Activated CD4-positive, alpha-beta T cell treated with anti-CD3 and anti-CD28 coated beads, Interleukin-2, amount 50 U/mL, for 1 hour (primary cell): ENCODE measurements at regions not wholly inside any gene's neighbourhood (a gene's known extent, or its start where the extent isn't known, plus 50 kb on each side); places are given as distances from the start of the nearest gene placed in this dataset.
A peak's percentile ranks its signal among the peaks of the same experiment; 100 is the strongest.

ENCODE experiments used
- DNase-seq: peaks from one replicate; pipeline ENCODE4 v3.0.0-alpha.2; 2020

DNA sequence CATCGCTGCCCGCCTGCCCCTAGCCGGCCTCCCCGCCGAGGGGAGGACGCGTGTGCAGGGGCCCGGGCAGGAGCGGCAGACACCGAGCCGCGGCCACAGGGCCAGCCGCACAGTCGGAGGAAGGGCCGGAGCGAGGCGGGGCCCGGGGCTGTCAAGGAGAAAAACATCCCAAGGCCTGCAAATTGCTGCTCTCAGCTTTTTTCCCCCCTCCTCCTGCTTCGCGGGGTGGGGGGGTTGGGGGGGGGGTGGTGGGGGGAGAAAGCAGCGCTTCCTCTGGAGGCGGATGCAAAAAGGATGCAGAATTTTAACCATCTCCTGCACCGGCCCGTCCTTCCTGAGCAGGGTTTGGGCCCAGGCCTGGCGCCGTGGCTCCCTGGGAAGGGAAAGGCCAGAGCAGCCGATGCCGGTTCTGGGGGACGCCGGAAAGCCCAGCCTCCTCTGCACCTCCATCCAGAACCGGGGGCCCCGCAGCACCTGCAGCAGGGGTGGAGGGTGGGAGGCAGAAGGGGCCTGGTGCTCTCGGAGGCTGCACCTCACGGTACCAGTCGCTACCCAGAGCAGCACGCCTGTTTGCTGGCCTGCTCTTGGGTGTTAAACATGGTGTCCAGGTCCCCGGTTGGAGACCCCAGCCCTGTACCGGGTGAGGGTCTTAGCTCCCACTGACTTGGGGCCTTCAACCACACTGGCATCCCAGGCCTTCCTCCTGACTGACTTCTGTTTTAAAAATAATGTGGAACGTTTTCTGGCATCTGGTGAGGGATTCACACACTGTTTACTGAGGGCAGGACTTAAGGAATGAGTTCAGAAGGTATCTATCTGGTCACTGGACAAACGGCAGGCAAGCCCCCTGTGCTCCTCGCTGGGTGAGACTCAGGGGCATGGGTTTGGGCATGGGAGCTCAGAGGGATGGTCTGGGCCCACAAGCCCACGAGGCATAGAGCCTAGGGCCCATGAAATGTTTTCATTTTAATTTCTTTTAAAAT lies 77.4 kb upstream of the WNT7B start:
- peak; percentile 25 for DNase-seq

DNA sequence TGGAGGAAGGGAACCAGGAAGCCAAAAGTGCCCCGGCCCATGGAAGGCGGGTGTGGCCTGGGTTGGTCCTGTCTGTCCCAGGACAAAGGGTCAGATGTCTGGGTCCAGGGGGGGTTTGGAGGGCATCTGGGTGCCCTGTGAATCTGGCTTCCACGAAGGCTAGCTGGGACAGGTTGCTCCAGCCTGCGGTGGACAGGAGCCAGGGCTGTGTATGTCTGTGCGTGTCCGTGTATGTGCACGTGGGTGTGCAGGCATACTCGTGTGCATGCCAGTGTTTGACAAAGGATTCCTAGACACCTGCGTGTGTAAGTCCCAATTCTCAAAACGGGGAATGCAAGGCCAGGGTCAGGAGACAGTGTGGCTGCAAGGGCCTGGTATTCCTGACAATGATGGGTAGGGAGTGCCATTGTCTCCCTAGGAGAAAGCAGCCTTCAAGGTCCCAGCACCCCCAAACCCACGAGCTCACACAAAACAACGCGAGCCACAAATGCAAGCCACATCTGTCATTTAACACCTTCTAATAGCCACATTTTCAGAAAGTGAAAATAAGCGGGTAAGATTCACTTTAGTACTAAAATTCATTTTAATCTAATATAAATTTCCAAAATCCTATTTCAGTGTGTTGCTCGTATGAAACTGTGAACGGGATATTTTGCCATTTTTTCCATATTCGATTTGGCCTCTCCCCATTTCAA lies 78.4 kb upstream of the WNT7B start:
- no peak for DNase-seq

DNA sequence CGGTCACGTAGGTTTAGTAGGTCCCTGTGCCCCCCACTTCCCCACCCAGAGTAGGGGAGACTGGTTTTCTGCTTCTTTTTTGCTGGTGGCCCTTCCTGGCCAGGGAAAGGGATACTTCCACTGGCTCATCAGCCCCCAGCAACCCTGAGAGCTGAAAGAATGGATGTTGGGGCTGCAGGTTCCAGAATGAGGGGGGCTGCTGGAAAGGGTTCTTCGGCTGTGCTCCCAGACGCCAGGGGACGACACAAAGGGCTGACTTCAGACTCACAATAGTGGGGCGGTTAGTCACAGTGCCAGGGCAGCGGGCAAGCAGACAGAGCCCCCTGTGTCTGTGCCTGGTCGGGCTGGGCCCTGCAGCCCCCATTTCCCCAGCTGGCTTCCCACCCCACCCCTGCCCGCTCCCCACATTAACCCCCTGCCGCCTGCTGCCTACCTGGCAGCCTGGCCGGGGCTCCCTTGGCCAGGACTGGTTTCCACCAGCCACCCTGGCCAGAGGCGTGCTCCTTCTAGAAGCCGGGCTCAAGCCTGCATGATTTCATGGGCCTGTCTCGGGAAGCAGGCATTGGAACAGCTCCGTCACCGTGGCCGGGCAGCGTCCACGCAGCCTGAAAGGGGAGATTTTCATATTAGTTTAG lies 79.1 kb upstream of the WNT7B start:
- no peak for DNase-seq

DNA sequence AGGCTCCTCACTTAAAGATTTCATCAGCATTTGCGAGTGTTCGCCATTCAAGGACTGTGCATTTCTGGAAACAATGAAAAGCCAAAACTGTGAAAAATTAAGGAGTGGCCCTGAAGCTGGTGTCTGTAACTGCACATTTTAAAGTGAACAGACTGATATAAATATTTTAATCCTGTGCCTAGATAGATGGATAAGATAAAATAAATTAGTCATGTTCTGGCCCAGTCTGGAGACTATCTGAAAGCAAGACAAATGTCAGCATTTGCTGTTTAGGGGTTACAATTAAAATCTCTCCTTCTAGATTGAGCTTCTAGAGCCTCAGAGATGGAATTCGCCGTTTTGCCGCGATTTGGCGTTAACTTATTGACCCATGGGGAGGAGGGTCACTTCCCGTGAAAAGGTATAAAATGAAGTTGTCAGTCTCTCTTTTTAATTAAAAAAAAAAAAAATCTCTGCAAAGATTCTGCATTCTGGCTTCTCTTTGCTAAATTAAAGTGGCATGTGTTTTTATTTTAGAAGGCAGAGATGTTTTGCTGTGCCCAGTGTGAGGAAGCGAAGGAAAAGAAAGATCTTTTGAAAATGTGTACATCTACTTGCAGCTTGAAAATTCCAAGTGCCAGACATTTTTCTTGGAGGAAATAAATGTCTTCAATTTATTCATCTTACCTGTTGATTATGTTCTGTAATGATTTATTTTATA lies 79.7 kb upstream of the WNT7B start:
- DNase-seq = no peak

DNA sequence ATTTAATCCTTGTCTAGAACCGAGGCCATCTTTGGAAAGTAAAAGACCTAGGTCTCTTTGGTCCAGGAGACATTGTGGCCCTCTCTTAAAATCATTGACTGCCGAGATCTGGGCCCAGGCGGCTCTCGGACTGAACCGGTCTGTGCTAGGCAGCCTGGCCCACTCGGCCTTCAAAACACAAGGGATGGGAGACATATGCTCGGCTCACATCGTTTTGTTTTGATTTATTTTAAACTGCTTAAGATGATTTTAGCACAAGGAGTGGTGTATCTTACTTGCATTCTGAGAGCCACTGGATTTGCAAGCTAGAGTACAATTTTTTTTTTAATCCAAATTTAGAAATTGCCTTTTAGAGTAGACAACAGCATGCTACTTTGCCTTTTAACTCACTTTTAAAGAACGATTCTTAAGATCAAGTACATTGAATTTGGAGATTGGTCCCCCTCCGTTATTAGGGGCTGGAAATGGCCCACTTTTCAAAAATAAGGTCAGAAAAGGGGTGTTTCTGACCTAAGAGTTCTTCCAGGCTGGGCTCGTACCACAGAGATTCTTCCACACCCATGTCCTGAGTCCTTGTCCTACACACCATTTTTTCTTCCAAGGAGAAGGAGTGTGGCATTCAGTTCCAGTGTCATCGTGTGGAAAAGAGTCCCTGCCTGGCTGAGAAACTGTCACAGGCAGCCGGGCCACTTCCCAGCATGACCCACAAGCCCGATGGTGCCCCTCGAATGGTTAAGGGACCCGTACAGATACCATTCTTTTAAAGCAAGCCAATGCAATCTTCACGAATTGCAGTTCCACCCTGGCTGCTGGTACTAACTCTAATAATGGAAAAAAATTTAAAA lies 80.5 kb upstream of the WNT7B start:
- no peak for DNase-seq

DNA sequence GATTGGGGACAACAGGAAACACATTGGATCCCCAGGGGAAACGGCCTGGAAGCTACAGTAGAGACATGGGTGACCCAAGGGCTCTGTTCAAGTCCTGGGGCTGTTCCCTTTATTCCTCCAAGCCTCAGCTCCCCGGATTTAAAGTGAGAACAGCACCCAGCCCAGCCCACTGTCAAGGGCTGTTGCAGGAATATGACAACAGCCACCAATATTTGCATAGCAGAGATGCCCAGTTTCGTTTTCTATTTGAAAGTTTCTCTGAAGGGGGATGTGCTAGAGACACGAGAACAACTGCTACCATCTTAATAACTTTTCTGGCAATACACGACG lies 81.1 kb upstream of the WNT7B start:
- no peak for DNase-seq

DNA sequence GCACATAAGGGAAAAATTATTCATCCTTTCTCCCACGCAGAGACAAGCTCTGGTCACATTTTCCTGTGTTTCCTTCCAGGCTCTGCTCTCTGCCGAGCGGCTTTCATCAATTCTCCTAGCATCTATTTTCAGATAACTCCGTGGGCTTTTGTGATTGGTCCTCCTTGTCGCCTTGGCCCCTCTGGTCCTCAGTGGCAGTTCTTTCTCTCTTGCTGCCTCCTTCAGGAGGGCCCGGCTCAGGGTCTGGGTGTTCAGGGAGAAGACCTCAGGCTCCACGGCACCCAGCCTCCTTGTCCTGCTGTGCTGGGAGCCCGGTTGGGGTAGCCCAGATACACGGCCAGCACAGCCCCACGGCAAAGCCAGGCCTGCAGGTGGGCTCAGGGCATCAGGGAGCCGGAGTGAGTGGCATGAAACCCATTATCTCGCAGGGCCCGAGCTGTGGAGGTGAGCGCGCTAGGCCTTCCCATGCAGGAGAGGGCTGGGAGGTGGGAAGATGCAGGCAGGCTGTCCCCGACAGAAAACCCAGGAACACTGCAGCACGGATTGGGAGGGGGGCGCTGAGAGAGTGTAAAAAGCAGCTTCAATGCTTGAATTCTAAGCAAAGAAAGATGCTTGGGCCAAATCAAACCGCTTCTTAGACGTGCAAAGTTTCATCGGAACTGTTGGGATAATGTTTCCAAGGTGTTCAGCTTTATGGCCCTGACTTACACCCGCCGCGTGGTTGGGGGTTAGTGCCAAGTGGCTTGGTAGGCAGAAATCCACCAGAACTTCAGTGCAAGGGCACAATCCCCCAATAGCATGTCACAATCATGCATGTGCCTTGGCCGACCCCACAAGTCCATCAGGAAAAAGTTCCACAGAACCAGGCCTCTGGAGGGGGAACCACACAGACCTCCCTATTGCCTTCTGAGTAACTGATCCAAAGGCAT lies 81.9 kb upstream of the WNT7B start:
- DNase-seq = no peak

DNA sequence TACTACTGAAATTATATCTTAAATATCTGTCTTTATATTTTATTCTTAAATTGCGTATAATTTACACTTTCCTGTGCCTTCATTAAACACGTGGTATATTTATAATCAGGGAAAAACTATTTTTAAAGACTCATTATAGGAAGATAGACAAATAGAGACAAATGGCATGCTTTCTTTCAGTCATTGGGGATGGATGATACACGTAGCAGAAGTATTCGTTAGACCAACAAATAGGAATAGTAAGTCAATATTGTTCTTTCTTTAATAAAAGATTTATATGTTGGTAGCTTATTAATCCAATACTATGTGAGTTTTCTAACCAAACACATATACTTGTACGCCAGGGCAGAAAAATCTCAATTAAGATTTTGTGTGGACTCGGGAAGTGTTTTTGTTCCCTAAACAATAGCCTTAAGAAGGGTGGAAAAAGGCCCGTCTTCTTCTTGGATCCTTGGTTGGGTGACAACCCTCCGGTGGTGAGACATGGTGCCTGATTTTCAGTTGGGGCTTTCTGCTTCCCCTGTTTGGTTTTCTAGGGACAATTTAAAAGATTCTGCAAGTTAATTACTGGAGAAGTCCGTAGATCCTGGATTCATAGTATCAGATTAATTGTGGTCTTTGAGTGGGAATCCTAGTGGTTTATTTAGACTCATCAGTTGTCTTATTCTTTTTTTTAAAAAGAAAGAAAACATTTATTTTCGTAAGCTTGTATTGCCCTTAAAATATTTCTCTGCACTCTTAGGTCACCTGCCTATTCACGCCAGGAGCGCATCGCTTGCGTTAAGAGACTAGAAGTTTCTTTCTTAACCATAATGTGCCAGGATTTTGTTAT lies 83.5 kb upstream of the WNT7B start:
- DNase-seq = no peak

DNA sequence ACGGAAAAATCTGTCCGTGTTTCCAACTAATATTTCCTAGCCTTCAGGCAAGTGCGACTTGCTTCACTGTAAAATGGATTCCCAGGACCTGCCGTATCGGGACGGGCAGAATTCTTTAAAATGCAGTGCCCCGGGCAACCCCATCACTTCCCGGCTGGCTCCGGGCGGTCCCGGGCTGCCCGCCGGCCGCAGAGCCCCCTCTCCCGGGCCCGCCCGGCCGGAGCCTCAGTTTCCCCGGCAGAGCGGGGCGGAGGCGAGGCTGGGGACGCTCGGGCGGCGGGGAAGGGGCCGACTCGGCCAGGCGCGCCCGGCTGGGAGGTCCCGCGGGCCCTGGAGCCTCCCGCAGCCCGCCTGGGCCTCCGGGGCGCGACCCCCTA lies 84.2 kb upstream of the WNT7B start:
- DNase-seq = no peak

DNA sequence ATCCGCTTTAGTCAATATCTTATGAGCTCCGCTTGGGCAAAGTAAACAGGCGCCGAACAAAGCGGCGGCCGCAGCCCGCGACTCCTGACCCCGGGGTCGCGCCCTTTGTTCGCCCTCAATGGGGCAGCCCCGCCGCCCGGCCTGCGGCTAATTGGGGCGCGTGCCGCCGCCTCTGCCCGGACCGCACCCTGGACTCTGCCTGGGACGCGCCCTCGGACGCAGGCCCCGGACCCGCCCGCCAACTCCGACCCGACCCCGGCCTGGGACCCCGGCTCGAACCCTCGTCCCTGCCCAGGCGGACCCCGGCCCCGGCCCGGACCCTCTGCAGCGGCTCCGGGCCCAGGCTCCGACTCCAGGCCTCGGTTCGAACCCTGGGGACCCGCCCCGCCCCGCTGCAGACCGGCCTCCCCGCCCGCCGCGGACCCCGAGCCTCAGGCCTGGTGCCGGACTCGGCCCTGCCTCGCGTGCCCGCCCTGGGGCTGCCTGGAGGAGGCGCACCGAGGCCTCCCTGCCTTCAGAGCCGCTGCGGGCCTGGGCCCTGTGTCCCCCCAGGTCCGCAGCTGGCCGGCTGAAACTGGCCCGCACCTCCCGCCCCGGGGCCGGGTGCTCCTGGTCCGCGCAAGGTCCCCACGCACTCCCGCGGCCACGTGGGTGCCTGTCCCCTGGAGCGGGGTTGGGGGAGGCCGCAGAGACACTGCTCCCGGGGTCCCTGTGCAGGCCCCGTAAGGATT lies 84.7 kb upstream of the WNT7B start:
- no peak for DNase-seq

DNA sequence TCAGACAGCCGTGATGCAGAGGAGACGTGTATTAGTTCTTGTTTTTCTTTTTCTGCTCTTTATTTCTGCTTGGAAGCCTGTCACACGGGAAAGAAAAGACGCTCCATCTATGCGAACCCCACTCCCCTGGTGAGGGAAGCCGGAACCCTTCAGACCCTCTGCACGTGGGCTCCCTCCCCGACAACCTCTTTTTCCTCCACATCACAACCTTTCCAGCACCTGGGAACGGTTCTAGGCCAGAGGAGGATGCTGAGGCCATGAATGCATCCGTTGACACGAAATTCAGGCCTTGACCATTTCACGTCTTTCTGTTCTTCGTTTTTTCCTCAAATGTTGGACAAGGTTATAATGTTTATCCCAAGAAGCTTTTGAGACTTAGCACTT lies 85.3 kb upstream of the WNT7B start:
- DNase-seq = no peak

DNA sequence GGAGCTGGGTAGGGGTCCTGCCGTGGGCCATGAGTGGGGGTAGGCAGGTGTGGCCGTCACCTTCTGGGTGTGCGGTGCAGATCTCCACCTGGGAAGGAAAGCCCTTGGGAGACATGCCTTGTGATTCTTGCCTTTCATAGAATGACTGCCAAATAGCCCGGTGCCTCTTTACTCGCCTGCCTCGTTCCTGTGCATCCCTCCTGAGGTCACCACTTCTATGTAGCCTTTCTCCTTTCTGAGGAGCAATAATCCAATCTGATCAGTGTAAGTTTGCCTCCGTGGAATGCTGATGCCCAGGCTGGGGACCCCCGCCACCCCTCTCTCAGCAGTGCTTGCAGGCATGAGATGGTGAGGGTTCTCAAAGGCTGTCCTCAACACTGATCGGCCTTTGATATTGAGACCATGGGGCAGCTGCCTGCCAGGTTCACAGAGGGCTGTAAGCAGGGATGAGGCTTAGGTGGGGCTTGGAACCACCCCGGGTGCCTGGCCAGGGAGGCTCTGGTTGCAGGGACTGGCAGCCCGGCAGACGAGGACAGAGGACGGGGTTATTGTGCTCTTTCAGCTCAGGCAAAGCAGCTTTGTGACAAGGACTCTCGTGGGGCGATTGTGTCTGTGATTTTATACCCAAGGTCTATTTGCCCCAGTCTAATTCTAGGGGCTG lies 86.1 kb upstream of the WNT7B start:
- DNase-seq = no peak

DNA sequence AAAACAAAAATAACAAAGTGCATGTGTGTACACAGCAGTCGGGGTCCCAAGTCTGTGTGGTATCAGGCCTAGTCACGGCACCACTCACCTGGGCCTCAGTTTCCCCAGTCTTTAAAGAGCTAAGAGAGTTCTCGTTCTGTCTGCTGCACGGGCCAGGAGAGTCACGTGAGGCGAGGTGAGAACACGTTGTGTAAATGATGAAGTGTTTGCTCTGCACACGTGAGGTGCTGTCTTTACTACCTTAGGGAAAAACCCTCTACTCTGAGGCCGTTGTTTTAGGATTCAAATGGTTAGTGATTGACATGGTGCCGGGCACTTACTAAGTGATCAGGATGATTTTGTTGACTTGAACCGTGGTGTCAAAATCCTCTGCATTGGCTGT lies 86.5 kb upstream of the PPARA start:
- no peak for DNase-seq

DNA sequence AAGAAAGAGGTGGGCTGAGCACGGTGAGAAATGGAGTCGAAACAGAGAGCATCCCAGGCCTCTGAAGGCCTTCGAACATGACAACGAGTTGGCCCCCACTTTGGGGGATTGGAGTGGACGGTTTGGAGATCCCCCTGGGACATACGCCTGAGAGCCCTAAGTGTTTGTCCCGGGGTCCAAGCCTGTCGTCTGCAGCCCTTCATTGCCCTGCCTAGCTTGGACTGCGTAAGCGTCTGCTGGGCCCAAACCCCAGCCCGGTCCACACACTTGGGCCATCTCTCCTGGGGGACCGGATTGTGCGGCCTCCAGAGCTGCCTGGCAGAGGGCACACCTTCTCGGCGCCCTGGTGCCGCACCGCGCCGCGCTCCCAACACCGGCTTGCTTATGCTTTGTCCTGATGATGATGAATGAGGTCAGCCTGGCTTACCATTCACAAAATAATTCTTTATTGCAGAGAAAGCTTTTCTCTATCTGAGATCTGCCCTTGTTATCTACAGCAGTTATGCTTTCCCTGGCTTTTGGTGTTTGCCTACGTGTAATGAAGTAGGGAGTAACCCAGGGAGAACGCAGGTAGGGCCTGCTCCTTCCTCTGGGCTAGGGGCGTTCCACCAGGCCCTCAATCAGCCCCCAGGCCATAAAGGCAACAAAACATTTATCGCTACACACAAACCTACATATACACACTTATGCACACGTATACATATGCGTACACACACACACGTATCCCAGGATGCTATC lies 85.9 kb upstream of the PPARA start:
- DNase-seq = no peak

DNA sequence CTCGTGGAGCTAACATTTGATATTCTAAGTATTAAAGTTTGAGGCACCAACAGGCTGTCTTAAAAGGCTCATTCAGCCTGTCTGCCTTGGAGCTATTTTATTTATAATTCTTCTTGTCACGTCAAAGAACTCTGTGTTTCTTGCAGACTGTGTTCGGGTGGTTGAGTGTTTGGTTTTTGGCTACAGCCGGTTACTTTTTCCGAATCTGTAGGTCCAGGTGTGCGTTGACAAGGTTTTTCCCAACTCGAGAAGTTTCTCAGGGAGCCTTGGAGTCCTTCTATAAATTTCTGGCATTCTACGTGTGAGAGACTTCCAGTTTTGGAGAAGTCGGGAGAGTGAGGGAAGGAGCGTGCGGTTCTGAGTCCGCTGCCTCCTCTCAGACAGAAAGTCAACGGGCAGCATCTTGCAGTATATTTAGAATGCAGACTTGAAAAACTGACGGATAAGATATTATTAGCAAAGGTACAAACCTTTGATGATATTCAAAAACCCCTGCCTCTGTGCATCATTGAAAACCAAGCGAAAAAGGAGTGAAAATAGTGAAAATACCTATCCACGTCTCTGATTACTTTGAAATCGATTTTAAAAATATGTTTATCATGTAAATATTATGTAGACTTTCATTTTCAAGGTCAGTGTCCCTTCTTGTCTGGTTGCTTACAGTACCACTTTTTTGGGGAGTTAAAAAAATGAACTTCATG lies 85.2 kb upstream of the PPARA start:
- DNase-seq = no peak

DNA sequence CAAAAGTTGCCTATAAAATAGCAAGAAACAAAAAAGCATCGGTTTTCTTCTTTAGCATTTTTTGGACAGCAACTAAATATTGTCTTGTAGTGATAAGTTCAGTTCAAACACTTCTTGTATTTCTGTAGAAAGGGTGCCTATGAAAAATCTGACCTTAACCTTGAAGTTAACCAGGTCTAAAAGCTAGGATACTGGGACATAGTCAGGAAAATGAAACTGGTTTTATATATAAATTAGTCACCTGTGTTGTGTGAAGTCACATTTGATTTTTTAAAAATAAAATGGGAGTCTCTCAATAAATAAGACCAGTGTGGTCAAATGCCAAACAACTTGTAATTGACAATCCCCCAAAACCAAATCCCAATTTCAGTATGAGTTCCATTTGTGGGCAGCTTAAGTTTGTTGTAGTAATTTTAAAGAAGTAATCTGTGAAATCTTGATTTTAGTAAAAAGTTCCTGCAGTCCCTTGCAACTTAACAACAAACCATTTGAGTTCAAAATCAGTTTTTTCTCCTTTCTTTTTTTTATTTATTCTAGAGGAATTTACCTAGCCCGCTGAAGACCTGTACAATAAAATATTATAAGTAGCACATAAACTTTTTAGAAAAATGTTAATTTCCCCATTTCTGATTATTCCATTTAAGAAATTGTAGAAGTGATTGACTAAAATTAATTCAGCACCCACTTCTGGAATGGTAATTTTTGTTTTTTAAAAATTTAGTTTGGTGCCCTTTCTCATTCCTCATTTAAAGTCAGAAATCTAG lies 84.5 kb upstream of the PPARA start:
- no peak for DNase-seq

DNA sequence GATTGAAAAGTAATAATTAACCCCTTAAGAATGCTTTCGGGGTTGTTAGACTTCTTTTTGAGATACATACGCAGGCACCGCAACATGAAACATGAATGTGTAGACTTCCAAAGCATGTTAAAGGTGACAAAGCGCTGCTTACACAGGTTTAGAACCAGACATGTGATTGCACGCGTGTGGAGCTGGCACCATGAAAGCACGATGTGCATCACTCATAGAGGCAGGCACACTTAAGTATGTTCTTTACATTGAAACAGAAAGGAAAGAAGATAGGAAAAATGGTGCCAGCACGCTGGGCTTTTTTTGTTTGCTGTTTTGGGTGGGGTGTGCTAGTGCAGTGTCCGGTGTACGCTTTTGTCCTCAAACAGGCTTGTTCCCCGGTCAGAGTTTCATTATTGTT lies 83.6 kb upstream of the PPARA start:
- DNase-seq = no peak
